ENCODE measurements at regions not wholly inside any gene's neighbourhood (a gene's known extent, or its start where the extent isn't known, plus 50 kb on each side); places are given as distances from the start of the nearest gene placed in this dataset.

DNA sequence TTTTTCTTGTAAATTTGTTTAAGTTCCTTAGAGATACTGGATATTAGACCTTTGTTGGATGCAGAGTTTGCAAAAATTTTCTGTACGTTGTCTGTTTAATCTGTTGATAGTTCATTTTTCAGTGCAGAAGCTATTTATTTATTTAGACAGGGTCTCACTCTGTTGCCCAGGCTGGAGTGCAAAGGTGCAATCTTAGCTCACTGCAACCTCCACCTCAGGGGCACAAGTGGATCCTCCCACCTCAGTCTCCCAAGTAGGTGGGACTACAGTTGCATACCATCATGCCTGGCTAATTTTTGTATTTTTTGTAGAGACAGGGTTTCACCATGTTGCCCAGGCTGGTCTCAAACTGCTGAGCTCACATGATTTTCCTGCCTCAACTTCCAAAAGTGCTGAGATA lies 568.2 kb upstream of the REG3G start:
- DNase-seq (ENCODE audit: low read depth), result no peak
- TF ChIP-seq, protein P1, sequence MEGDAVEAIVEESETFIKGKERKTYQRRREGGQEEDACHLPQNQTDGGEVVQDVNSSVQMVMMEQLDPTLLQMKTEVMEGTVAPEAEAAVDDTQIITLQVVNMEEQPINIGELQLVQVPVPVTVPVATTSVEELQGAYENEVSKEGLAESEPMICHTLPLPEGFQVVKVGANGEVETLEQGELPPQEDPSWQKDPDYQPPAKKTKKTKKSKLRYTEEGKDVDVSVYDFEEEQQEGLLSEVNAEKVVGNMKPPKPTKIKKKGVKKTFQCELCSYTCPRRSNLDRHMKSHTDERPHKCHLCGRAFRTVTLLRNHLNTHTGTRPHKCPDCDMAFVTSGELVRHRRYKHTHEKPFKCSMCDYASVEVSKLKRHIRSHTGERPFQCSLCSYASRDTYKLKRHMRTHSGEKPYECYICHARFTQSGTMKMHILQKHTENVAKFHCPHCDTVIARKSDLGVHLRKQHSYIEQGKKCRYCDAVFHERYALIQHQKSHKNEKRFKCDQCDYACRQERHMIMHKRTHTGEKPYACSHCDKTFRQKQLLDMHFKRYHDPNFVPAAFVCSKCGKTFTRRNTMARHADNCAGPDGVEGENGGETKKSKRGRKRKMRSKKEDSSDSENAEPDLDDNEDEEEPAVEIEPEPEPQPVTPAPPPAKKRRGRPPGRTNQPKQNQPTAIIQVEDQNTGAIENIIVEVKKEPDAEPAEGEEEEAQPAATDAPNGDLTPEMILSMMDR (IDR thresholded peaks at IDR 0.05; ENCODE audit: insufficient read depth, low read depth, low read length), result no peak

GRCh38 chr2:78465707-78466106 lies 559.8 kb upstream of the REG3G start:
- TF ChIP-seq, protein P1 (IDR thresholded peaks at IDR 0.05; ENCODE audit: insufficient read depth, low read depth, low read length), result no peak
- DNase-seq (ENCODE audit: low read depth), result no peak
- H3K4me3 ChIP-seq (ENCODE audit: low read depth, low read length), result no peak overlapping the region

More for the DNA sequence above, 568.2 kb upstream of the REG3G start:
- H3K4me3 ChIP-seq (ENCODE audit: low read depth, low read length), result no peak overlapping the region

GRCh38 chr2:78476619-78477229 lies 548.8 kb upstream of the REG3G start:
- no peak overlapping the region for H3K4me3 ChIP-seq (ENCODE audit: low read depth, low read length)
- TF ChIP-seq, protein P1 (IDR thresholded peaks at IDR 0.05; ENCODE audit: insufficient read depth, low read depth, low read length), result no peak

GRCh38 chr2:78486565-78486964 lies 538.9 kb upstream of the REG3G start:
- no peak overlapping the region for H3K4me3 ChIP-seq (ENCODE audit: low read depth, low read length)
- no peak for DNase-seq (ENCODE audit: low read depth)
- TF ChIP-seq, protein P1 (IDR thresholded peaks at IDR 0.05; ENCODE audit: insufficient read depth, low read depth, low read length), result no peak

More at GRCh38 chr2:78476619-78477229, 548.8 kb upstream of the REG3G start:
- no peak for DNase-seq (ENCODE audit: low read depth)

DNA sequence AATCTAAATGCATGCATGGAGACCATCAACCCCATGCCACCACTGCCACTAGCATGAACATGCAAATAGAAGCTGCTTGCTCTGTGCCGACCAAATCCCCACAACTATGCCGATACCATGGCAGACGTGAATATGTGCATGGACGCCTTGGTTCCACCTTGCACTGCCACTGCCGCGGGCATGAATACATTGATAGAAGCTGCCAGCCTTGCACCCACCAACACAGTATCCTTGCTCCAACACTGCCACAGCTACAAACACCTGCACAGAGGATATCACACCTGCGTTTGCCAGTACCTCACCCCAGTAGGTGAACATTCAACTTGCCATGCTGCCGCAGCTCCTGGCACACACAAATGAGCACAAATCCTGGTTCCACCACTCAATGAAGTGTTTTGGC lies 527.4 kb upstream of the REG3G start:
- TF ChIP-seq, protein P1 (IDR thresholded peaks at IDR 0.05; ENCODE audit: insufficient read depth, low read depth, low read length), result no peak
- DNase-seq (ENCODE audit: low read depth), result no peak
- no peak overlapping the region for H3K4me3 ChIP-seq (ENCODE audit: low read depth, low read length)

DNA sequence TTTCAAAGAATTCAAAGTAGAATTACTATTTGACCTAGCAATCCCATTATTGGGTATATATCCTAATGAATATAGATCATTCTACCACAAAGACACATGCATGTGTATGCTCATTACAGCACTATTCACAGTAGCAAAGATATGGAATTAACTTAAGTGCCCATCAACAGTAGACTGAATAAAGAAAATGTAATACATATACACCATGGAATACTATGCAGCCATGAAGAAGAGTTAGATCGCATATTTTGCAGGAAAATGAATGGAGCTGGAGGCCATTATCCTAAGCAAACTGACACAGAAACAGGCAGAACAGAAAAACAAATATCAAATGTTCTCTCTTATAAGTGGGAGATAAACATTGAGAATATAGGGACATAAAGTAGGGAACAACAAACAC lies 519.2 kb upstream of the REG3G start:
- H3K4me3 ChIP-seq (ENCODE audit: low read depth, low read length), result no peak overlapping the region
- TF ChIP-seq, protein P1 (IDR thresholded peaks at IDR 0.05; ENCODE audit: insufficient read depth, low read depth, low read length), result no peak
- DNase-seq (ENCODE audit: low read depth), result no peak

GRCh38 chr2:78521938-78522337 lies 503.6 kb upstream of the REG3G start:
- DNase-seq (ENCODE audit: low read depth), result no peak
- TF ChIP-seq, protein P1 (IDR thresholded peaks at IDR 0.05; ENCODE audit: insufficient read depth, low read depth, low read length), result no peak
- no peak overlapping the region for H3K4me3 ChIP-seq (ENCODE audit: low read depth, low read length)

Data from fibroblast of villous mesenchyme (primary cell).